ENCODE measurements at regions not wholly inside any gene's neighbourhood (a gene's known extent, or its start where the extent isn't known, plus 50 kb on each side); places are given as distances from the start of the nearest gene placed in this dataset.

DNA sequence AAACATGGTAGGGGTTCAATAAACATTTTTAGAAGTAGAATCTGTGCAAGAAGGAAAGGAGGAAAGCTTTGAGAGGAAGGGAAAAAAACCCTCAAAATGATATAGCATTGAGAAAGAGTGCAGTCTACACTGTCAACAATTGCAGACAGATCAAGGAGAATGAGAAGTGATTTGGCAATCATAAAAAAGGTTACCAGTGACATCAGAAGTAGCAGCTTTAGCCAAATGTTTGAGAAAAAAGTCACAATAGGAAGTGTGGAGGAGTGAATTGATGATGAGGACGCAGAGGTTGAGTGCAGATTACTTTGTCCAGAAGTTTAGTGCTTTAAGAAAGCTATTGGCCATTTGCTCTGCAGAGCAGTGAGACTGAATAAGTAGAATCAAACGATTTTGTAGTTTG lies 155.0 kb downstream of the GJA1 start:
- H3K27ac ChIP-seq, result no peak overlapping the region
- DNase-seq (no peak), ATAC-seq (no peak)
- H3K4me1 ChIP-seq, result no peaks in the 10 kb centered on the region
- H3K36me3 ChIP-seq, result no peaks in the 10 kb centered on the region
- no peak overlapping the region for H3K4me3 ChIP-seq
- H3K9me3 ChIP-seq, result no peaks in the 10 kb centered on the region
- intact Hi-C loops (cut with DNase I), result no loop called here
- H3K27me3 ChIP-seq (ENCODE audit: low read depth), result no peaks in the 10 kb centered on the region
- TF ChIP-seq, protein P1, sequence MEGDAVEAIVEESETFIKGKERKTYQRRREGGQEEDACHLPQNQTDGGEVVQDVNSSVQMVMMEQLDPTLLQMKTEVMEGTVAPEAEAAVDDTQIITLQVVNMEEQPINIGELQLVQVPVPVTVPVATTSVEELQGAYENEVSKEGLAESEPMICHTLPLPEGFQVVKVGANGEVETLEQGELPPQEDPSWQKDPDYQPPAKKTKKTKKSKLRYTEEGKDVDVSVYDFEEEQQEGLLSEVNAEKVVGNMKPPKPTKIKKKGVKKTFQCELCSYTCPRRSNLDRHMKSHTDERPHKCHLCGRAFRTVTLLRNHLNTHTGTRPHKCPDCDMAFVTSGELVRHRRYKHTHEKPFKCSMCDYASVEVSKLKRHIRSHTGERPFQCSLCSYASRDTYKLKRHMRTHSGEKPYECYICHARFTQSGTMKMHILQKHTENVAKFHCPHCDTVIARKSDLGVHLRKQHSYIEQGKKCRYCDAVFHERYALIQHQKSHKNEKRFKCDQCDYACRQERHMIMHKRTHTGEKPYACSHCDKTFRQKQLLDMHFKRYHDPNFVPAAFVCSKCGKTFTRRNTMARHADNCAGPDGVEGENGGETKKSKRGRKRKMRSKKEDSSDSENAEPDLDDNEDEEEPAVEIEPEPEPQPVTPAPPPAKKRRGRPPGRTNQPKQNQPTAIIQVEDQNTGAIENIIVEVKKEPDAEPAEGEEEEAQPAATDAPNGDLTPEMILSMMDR (IDR thresholded peaks at IDR 0.05), result no peak

DNA sequence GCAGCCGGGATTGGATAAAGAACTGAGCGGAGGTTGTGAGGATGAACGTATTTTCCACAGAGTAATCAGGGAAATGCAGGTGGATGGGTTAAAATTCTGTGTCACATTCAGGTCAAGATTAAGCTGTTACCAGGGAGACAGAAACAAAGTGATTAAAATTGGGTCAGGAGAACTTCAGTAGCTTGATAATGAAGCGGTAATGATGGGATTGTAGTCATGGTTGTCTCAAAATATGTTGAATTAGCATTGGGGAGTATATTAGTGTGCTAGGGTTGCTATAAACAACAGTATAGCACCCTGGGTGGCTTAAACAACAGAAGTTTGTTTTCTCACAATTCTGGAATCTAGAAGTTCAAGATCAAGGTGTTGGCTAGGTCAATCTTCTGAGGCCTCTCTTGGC lies 155.5 kb downstream of the GJA1 start:
- Histone ChIP-seq H3K27ac (no peak overlapping the region), H3K27me3 (ENCODE audit: low read depth) (no peaks in the 10 kb centered on the region), H3K4me3 (no peak overlapping the region), H3K36me3 (no peaks in the 10 kb centered on the region), H3K4me1 (no peaks in the 10 kb centered on the region), H3K9me3 (no peaks in the 10 kb centered on the region)
- intact Hi-C loops (cut with DNase I), result no loop called here
- no peak for ATAC-seq
- no peak for DNase-seq
- TF ChIP-seq, protein P1 (IDR thresholded peaks at IDR 0.05), result no peak

DNA sequence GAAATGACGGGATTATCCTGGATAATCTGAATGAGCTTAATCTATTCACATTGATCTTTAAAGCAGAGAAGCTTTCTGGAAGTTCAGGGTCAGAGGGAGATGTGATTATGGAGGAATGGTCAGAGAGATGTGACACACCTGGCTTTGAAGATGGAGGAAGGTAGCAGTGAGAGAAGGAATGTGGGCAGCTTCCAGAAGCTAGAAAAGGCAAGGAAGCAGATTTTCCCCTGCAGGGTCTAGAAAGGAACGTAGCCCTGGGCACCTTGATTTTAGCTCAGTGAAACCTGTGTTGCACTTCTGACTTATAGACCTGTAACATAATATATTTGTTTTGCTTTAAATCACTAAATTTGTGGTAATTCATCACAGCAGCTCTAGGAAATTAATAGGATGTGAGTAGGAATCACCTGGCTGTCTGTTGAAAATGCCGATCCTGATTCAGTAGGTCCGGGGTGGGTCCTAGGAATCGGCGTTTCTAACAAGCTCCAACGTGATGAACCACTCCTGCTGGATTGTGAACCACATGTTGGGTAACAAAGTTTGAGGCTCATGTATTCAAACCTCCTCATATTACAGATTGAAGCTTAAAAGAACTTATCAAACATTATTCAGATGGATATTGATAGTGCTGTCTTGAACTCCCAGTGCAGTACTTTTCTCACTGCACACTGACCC lies 157.0 kb downstream of the GJA1 start:
- TF ChIP-seq, protein P1 (IDR thresholded peaks at IDR 0.05), result no peak
- intact Hi-C loops (cut with DNase I), result no loop called here
- Histone ChIP-seq H3K27me3 (ENCODE audit: low read depth) (no peaks in the 10 kb centered on the region), H3K27ac (no peak overlapping the region), H3K4me3 (no peak overlapping the region), H3K4me1 (no peaks in the 10 kb centered on the region), H3K9me3 (no peaks in the 10 kb centered on the region), H3K36me3 (no peaks in the 10 kb centered on the region)
- DNase-seq, result no peak
- no peak for ATAC-seq

DNA sequence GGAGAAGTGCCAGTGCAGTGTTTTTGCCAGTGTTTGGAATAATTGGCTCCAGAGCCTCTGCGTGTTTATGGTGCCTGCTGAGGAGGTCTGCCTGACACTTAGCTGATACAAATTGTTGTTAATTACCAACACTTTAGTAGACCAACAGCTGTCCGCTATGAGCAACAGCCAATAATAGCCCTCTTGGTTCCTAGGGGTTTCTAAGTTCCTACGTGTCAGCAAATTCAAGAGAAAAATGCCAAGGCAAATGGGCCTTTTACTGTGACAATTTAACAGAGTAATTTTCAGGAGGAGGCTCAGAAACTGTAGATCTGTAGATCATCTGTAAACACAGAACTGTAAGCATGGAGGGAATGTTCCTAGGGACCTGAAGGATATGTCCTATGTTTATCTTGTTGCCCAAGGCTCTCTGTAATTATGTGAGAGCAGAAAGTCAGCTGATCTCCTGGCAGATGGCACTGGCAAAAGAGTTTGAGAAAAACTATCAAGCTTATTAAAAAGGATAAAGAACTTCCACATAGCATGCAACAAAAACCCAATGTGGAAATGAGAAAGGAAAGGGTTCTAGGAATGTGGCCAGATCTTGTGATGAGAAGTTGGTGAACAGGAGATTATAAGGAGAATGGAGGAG lies 157.7 kb downstream of the GJA1 start:
- Histone ChIP-seq H3K36me3 (no peaks in the 10 kb centered on the region), H3K4me1 (no peaks in the 10 kb centered on the region), H3K27me3 (ENCODE audit: low read depth) (no peaks in the 10 kb centered on the region), H3K27ac (no peak overlapping the region), H3K9me3 (no peaks in the 10 kb centered on the region), H3K4me3 (no peak overlapping the region)
- ATAC-seq (no peak), DNase-seq (no peak)
- TF ChIP-seq, protein P1 (IDR thresholded peaks at IDR 0.05), result no peak
- intact Hi-C loops (cut with DNase I), result no loop called here

DNA sequence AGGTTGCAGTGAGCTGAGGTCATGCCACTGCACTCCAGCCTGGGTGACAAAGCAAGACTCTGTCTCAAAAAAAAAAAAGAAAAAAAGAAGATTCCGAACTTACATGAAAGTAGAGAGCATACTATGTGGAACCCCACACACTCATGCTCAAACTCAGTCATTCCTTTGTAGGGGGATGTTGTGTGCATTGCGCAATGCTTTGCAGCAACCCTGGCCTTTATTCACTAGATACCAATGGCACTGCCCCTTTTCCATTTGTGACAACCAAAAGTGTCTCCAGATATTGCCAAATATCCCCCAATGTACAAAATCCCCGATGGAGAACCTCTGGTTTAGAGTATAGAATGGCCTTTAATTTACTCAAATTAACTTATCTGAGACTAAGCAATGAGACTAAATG lies 158.6 kb downstream of the GJA1 start:
- Histone ChIP-seq H3K27ac (no peak overlapping the region), H3K4me3 (no peak overlapping the region), H3K4me1 (no peaks in the 10 kb centered on the region), H3K27me3 (ENCODE audit: low read depth) (no peaks in the 10 kb centered on the region), H3K36me3 (no peaks in the 10 kb centered on the region), H3K9me3 (no peaks in the 10 kb centered on the region)
- DNase-seq, result no peak
- intact Hi-C loops (cut with DNase I), result no loop called here
- TF ChIP-seq, protein P1 (IDR thresholded peaks at IDR 0.05), result no peak
- ATAC-seq, result no peak

Measured in lower lobe of right lung (tissue), 2 donors.